Cardiac fibroblast (primary cell): ENCODE measurements at regions not wholly inside any gene's neighbourhood (a gene's known extent, or its start where the extent isn't known, plus 50 kb on each side); places are given as distances from the start of the nearest gene placed in this dataset.

Experiments used
- DNase-seq, 2 donors: peaks; one replicate each; pipeline versions ENCODE4 v3.0.0 to v3.0.0-alpha.2; 2010; ENCODE audit warnings: low read depth in 2 of 2
- H3K4me3 ChIP-seq, 2 donors: replicated peaks in 1 of 2; 1 replicate in 1 of 2; 2 replicates in 1 of 2; pipeline ENCODE4 v1.5.1; 2011; ENCODE audit warnings: low read depth in 2 of 2, low read length in 2 of 2, mild to moderate bottlenecking in 2 of 2, moderate library complexity in 1 of 2
- TF ChIP-seq, protein P1 (sequence below): IDR thresholded peaks from one replicate; pipeline ENCODE4 v1.5.1; 2011; ENCODE audit warnings: low read depth, mild to moderate bottlenecking, low read length, inconsistent platforms

DNA sequence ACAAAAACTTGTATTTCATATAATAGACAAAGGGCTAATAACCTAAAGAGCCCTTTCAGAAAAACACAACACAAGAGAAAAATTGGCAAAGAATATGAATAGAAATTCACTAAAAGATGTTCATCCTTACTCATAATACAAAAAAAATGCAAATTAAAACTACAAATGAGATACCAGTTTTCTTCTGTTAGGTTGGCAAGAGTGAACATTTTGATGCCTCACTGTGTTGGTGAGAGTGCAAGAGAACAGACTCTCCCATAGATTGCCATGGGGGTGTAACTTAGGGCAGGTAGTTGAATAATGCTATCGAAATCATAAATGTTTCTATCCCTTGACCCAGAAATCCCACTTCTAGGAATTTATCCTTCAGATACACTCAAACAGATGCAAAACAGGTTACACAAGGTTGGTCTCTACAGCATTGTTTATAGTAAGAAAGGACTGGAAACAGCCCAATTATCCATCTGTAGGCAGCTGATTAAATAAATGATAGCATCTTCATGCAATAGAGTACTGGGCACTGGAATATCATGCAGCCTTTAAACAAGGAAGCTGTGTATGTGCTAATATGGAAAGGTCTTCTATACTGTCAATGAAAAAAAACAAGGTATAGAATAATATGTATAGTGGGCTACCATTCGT is 146.3 kb downstream of the TLE3 start:
- no peak for DNase-seq
- H3K4me3 ChIP-seq: no peak overlapping the region
- TF ChIP-seq, protein P1, sequence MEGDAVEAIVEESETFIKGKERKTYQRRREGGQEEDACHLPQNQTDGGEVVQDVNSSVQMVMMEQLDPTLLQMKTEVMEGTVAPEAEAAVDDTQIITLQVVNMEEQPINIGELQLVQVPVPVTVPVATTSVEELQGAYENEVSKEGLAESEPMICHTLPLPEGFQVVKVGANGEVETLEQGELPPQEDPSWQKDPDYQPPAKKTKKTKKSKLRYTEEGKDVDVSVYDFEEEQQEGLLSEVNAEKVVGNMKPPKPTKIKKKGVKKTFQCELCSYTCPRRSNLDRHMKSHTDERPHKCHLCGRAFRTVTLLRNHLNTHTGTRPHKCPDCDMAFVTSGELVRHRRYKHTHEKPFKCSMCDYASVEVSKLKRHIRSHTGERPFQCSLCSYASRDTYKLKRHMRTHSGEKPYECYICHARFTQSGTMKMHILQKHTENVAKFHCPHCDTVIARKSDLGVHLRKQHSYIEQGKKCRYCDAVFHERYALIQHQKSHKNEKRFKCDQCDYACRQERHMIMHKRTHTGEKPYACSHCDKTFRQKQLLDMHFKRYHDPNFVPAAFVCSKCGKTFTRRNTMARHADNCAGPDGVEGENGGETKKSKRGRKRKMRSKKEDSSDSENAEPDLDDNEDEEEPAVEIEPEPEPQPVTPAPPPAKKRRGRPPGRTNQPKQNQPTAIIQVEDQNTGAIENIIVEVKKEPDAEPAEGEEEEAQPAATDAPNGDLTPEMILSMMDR: no peak

DNA sequence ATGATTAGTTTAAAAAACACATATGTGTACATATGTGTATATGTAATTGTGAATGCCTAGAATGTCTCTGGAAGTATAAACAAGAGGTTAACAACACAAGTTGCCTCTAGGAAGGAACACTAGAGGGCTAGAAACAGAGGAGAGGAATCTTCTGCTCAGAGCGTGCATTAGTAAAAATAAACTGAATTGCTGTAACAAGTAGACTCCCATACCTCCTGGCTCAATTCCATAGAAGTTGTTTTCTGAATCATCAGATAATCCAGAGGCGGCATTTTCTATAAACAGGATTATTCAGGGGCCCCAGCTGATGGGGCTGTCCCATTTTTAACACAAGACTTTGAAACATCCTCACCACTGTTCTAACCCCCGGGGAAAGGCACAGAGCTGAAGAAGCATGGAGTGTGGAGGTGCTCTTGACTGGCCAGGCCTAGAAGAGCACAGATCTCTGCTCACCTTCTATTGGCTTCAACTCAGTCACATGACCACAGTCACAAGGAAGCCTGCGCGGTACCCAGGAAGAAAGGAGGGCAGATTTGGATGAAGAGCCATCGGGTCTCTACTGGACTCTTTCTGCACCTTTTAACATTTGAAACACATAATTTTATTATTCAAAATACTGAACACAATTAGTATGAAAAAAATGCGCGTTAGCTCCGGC is 145.7 kb downstream of the TLE3 start:
- peak; percentile 13 to 17 for DNase-seq
- TF ChIP-seq, protein P1: peak; percentile 12
- H3K4me3 ChIP-seq: no peak overlapping the region

DNA sequence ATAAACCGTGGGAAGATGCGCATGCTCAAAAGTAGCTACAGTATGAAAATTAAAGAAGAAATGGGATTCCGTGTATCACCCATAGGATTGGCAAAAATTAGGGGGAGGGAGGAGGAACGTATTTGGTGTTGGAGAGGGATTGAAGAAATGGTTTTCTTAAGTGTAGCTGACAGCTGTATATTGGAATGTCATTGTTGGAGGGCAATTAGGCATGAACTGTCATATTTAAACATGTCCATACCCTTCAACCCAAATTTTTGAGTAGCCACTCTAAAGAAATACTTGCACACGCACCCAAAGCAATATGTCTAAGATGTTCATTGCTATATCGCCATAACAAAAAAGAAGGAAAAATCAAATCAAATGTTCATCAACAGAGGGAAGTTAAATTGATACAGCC is 144.7 kb downstream of the TLE3 start:
- H3K4me3 ChIP-seq: no peak overlapping the region
- TF ChIP-seq, protein P1: no peak
- no peak for DNase-seq

DNA sequence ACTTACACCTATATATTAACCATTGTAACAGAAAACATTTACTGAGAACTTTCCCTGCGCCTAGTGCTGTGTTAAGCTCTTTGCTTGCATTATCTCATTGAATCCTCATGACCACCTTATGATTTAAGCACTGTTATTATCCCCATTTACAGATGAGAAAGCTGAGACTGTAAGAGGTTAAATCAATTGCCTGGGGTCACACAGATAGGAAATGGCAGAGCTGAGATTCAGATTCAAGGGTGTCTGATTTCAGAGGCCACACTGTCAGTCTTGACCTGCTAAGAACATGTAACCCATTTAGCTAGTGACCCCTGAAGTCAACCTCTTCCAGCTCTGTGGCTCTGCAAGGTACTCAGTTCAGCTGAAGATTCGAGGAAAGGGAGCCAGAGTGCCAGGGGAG is 143.9 kb downstream of the TLE3 start:
- DNase-seq: no peak
- no peak overlapping the region for H3K4me3 ChIP-seq
- TF ChIP-seq, protein P1: no peak

DNA sequence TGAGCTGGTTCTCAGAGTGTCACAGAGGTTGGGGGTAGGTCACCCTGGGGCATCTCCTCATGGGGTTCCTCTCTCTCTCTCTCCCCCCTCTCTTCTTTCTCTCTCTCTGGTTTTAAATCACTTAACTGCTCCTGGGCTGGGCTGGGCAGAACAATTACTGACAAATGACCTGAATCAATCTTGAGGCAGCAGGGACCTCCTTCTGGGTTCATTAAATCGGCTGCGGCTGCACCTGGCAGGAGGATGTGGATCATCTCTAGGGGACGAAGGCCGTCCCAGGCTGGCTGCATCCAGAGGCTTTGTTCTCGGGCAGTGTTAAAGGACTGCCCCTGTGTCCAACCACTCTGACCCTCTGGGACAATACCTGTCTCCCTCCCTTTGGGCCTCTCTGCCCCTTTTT is 143.1 kb downstream of the TLE3 start:
- H3K4me3 ChIP-seq: no peak overlapping the region
- no peak for DNase-seq
- TF ChIP-seq, protein P1: no peak

DNA sequence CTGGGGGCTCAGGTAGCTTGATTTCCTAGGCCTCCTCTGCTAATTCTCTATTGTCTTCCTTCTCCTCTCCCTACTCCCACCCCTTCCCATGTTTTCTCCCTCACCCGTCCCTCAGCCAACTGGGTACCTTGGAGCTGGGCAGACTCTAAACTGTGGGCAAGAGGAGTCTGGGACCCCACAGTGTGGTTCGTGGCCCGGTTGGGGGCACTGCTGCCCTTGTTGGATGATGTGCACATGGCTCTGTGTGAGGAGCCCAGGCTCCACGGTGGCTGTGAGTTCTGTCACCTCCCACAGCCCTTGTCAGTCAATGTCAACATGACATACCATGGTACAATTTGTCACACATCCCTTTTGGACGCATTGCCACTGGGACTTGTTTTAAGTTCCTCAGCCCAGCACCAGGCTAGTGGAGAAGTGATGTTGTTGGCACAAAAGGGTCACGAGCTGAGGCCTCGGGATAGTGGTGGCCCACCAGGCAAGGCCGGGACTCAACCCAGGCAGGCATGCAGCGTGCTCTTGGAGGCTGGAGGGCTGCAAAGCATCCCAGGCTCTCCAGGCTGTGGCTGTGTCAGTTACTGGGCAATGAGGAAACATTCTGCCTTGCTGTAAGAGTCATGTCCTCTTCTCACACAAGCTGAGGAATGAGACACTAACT is 142.3 kb downstream of the TLE3 start:
- TF ChIP-seq, protein P1: no peak
- no peak overlapping the region for H3K4me3 ChIP-seq
- no peak for DNase-seq
